22Rv1 (cell line): ENCODE measurements at regions not wholly inside any gene's neighbourhood (a gene's known extent, or its start where the extent isn't known, plus 50 kb on each side); places are given as distances from the start of the nearest gene placed in this dataset.

Experiments
- ZFX ChIP-seq: fragments of 450-650 bp; IDR thresholded peaks from 2 replicates; pipeline ENCODE4 v1.6.1; 2017; ENCODE audit warnings: antibody characterized with exemption, borderline replicate concordance
- TF ChIP-seq, protein P1 (sequence below): fragments of 450-650 bp; IDR thresholded peaks from 2 replicates; pipeline ENCODE4 v1.5.1; 2017; ENCODE audit warnings: mild to moderate bottlenecking

GRCh38 chrX:25191403-25191802 is 175.6 kb upstream of the ARX start:
- TF ChIP-seq, protein P1, sequence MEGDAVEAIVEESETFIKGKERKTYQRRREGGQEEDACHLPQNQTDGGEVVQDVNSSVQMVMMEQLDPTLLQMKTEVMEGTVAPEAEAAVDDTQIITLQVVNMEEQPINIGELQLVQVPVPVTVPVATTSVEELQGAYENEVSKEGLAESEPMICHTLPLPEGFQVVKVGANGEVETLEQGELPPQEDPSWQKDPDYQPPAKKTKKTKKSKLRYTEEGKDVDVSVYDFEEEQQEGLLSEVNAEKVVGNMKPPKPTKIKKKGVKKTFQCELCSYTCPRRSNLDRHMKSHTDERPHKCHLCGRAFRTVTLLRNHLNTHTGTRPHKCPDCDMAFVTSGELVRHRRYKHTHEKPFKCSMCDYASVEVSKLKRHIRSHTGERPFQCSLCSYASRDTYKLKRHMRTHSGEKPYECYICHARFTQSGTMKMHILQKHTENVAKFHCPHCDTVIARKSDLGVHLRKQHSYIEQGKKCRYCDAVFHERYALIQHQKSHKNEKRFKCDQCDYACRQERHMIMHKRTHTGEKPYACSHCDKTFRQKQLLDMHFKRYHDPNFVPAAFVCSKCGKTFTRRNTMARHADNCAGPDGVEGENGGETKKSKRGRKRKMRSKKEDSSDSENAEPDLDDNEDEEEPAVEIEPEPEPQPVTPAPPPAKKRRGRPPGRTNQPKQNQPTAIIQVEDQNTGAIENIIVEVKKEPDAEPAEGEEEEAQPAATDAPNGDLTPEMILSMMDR, result 0 out of 2 replicates have a peak, but pooled peaks have one; percentile 6
- no peak for TF ChIP-seq ZFX
